GM12878 (cell line): ENCODE measurements at regions not wholly inside any gene's neighbourhood (a gene's known extent, or its start where the extent isn't known, plus 50 kb on each side); places are given as distances from the start of the nearest gene placed in this dataset.

ENCODE experiments used
- ATAC-seq: fragments of 200-7000 bp; cut with Tn5 transposase; 3 replicates; pipeline ENCODE4 v1.9.1; 2020; ENCODE audit warnings: mild to moderate bottlenecking, moderate library complexity
- BruUV-seq: library from RNA; stranded (reverse); fragments of 400-500 nt; replicated peaks from 2 replicates; lab custom pipeline; 2021; lab: Mats Ljungman, UMichigan
- CTCF ChIA-PET: fragments of 300-600 bp; sonication (Branson Sonifier 250); formaldehyde crosslinking; extraction: SDS; loops from one replicate; lab custom pipeline; 2021; ENCODE audit warnings: inconsistent platforms; lab: Yijun Ruan, JAX
- POLR2A ChIA-PET: fragments of 350-600 bp; formaldehyde crosslinking; extraction: SDS; loops from one replicate; lab custom pipeline; 2021; ENCODE audit warnings: inconsistent platforms; lab: Charles Lee
- RAD21 ChIA-PET: fragments of 300-600 bp; sonication (Branson Sonifier 250); formaldehyde crosslinking; loops from one replicate; lab custom pipeline; 2023; ENCODE audit warnings: antibody characterized with exemption; ENCODE audit not compliant: unreplicated experiment; lab: Charles Lee
- SMC1A ChIA-PET: fragments of 300-600 bp; sonication (Branson Sonifier 250); formaldehyde crosslinking; loops from one replicate; lab custom pipeline; 2023; ENCODE audit not compliant: unreplicated experiment, uncharacterized antibody; lab: Charles Lee
- DNase-seq: peaks from one replicate; pipeline ENCODE4 v3.0.0-alpha.2; 2011; ENCODE audit warnings: low read depth, low spot score
- FAIRE-seq: peaks from 3 replicates; lab custom pipeline; 2011; peaks lifted over from hg19 to GRCh38; lab: Jason Lieb, UNC
- H2AFZ ChIP-seq: 2 replicates; pipeline ENCODE4 v1.6.0; 2011; ENCODE audit warnings: low read depth, low read length, control low read depth; ENCODE audit not compliant: control insufficient read depth
- H3K27ac ChIP-seq: 2 replicates; pipeline ENCODE4 v1.5.1; 2011; ENCODE audit warnings: control low read depth; ENCODE audit not compliant: control insufficient read depth, insufficient read depth
- H3K27me3 ChIP-seq, 2 experiments: replicated peaks in 1 of 2; 2 replicates each; pipeline versions ENCODE4 v1.6.0 to v1.6.1; 2011; ENCODE audit warnings: low read length in 1 of 2; ENCODE audit not compliant: control insufficient read depth in 2 of 2, insufficient read depth in 2 of 2
- H3K36me3 ChIP-seq, 2 experiments: 2 replicates each; pipeline ENCODE4 v1.5.1; 2011; ENCODE audit warnings: low read length in 1 of 2; ENCODE audit not compliant: control insufficient read depth in 2 of 2, insufficient read depth in 2 of 2
- H3K4me1 ChIP-seq: 2 replicates; pipeline ENCODE4 v1.6.1; 2011; ENCODE audit warnings: mild to moderate bottlenecking, low read length, moderate library complexity, mixed read lengths; ENCODE audit not compliant: control insufficient read depth, insufficient read depth
- H3K4me2 ChIP-seq: 2 replicates; pipeline ENCODE4 v1.6.0; 2011; ENCODE audit warnings: control low read depth; ENCODE audit not compliant: control insufficient read depth, insufficient read depth
- H3K4me3 ChIP-seq: fragments of 200-600 bp; sonication (generic); 2 replicates; pipeline ENCODE4 v1.5.1; 2016
- H3K79me2 ChIP-seq: 2 replicates; pipeline ENCODE4 v1.6.0; 2011; ENCODE audit warnings: low read length; ENCODE audit not compliant: control insufficient read depth, insufficient read depth
- H3K9ac ChIP-seq: 2 replicates; pipeline ENCODE4 v1.8.0; 2011; ENCODE audit warnings: low read length, control low read depth, mixed read lengths; ENCODE audit not compliant: control insufficient read depth, insufficient read depth
- H3K9me3 ChIP-seq: replicated peaks from 3 replicates; pipeline ENCODE4 v1.5.1; 2011; ENCODE audit warnings: mild to moderate bottlenecking, low read length; ENCODE audit not compliant: control insufficient read depth, insufficient read depth
- H4K20me1 ChIP-seq: 2 replicates; pipeline ENCODE4 v1.6.0; 2011; ENCODE audit not compliant: control insufficient read depth, insufficient read depth
- EED ChIP-seq: sonication (generic); IDR thresholded peaks from 2 replicates; pipeline ENCODE4 v1.6.1; 2016; ENCODE audit warnings: antibody characterized with exemption, low read depth
- IKZF1 ChIP-seq: fragments of 450-650 bp; conservative IDR thresholded peaks from 2 replicates; pipeline ENCODE4 v1.6.1; 2017; ENCODE audit warnings: antibody characterized with exemption, mild to moderate bottlenecking
- NFYA ChIP-seq: IDR thresholded peaks from 2 replicates; pipeline ENCODE4 v1.6.1; 2011; ENCODE audit warnings: low read depth, mild to moderate bottlenecking, low read length, improper control_type of control experiment, borderline replicate concordance
- RCOR1 ChIP-seq: conservative IDR thresholded peaks from 2 replicates; pipeline ENCODE4 v1.6.1; 2012; ENCODE audit warnings: low read depth, low read length, improper control_type of control experiment
- RELB ChIP-seq: fragments of 450-650 bp; IDR thresholded peaks from 2 replicates; pipeline ENCODE4 v1.6.1; 2017; ENCODE audit warnings: low read depth, mild to moderate bottlenecking, moderate library complexity
- SMAD5 ChIP-seq: IDR thresholded peaks from 2 replicates; pipeline ENCODE4 v1.6.1; 2016; ENCODE audit warnings: antibody characterized with exemption, low read depth
- SPI1 ChIP-seq: IDR thresholded peaks from 2 replicates; pipeline ENCODE4 v1.6.1; 2011; ENCODE audit warnings: low read depth, mild to moderate bottlenecking, low read length, moderate library complexity, borderline replicate concordance; ENCODE audit not compliant: insufficient read depth
- SREBF1 ChIP-seq: IDR thresholded peaks from 2 replicates; pipeline ENCODE4 v1.6.1; 2012; ENCODE audit warnings: mild to moderate bottlenecking, low read length
- STAT3 ChIP-seq: IDR thresholded peaks from 2 replicates; pipeline ENCODE4 v1.6.1; 2011; ENCODE audit warnings: low read depth, low read length, improper control_type of control experiment
- ZBTB4 ChIP-seq: fragments of 450-650 bp; formaldehyde crosslinking; IDR thresholded peaks from 2 replicates; pipeline ENCODE4 v1.4.0; 2022; ENCODE audit warnings: mild to moderate bottlenecking, moderate library complexity
- WGBS: methylation state at CpG from one replicate; pipeline ENCODE4 v1.1.6; 2016; ENCODE audit warnings: low lambda C conversion rate; ENCODE audit not compliant: insufficient replicate concordance, insufficient coverage; ENCODE audit errors: missing lambda C conversion rate; 5-methylcytosine and 5-hydroxymethylcytosine counted together
- in situ Hi-C: fragments of 300-500 bp; cut with MboI; formaldehyde crosslinking; loops from 9 replicates; pipeline ENCODE4 v1.14.3; 2018; ENCODE audit warnings: mixed read lengths
- intact Hi-C: fragments of 100-400 bp; cut with micrococcal nuclease; formaldehyde crosslinking; loops from one replicate; pipeline ENCODE4 v1.14.2; 2022; ENCODE audit not compliant: unreplicated experiment

- TF ChIP-seq ZBTB4 (CRISPR knock-in tag), result no peak
Observed at GRCh38 chr10:78901694-78902093, 167.1 kb upstream of the ZMIZ1 start (continued).

- Histone ChIP-seq H3K27ac (no peak overlapping the region), H4K20me1 (no peaks in the 10 kb centered on the region), H3K79me2 (no peaks in the 10 kb centered on the region), H3K4me1 (no peaks in the 10 kb centered on the region), H3K4me2 (no peak overlapping the region), H3K9me3 (no peaks in the 10 kb centered on the region; the same call in 2 of the 3 replicates), H3K36me3 (no peaks in the 10 kb centered on the region), H3K27me3 (peaks cover 2 to 3% of the 10 kb centered on the region in 2 experiments; a peak in 3 of 4 replicates)
- no peak for FAIRE-seq
- SMC1A ChIA-PET, result no interaction called here
- intact Hi-C loops, result no loop called here
- no peak for TF ChIP-seq EED
- no peak for TF ChIP-seq SPI1
- no peak for TF ChIP-seq STAT3
- no peak for TF ChIP-seq SREBF1
- TF ChIP-seq SMAD5, result no peak
- TF ChIP-seq IKZF1, result no peak
- no peak for TF ChIP-seq RELB
- no peak for TF ChIP-seq RCOR1
- no peak for TF ChIP-seq NFYA
- TF ChIP-seq, all 136 proteins: peak for 0
- in situ Hi-C loops, result no loop called here
- DNase-seq (no peak), ATAC-seq (no peak)
- Histone ChIP-seq H3K4me3 (no peak overlapping the region), H2AFZ (no peak overlapping the region), H3K9ac (no peak overlapping the region)
- no TSS peak for BruUV-seq
- CTCF ChIA-PET, result no interaction called here
- RAD21 ChIA-PET, result no interaction called here
- POLR2A ChIA-PET, result no interaction called here
- 15% methylated on average over 3 of the region's 3 CpGs for WGBS
Observed at GRCh38 chr10:78902815-78903214, 166.0 kb upstream of the ZMIZ1 start.
